HepG2 (cell line): ENCODE measurements at regions not wholly inside any gene's neighbourhood (a gene's known extent, or its start where the extent isn't known, plus 50 kb on each side); places are given as distances from the start of the nearest gene placed in this dataset.

Experiments
- DNMT1 ChIP-seq: sonication (generic); formaldehyde crosslinking; IDR thresholded peaks from 2 replicates; pipeline ENCODE4 v1.5.1; 2020; ENCODE audit warnings: mild to moderate bottlenecking, missing genetic modification reagents
- TEAD2 ChIP-seq: sonication (generic); formaldehyde crosslinking; IDR thresholded peaks from 2 replicates; pipeline ENCODE4 v1.9.0; 2021; ENCODE audit warnings: missing genetic modification reagents
- ZNF121 ChIP-seq: sonication (generic); formaldehyde crosslinking; IDR thresholded peaks from 2 replicates; pipeline ENCODE4 v1.5.0; 2020; ENCODE audit warnings: mild to moderate bottlenecking, missing genetic modification reagents
- ZNF274 ChIP-seq: sonication (generic); formaldehyde crosslinking; IDR thresholded peaks from 2 replicates; pipeline ENCODE4 v1.5.1; 2020; ENCODE audit warnings: mild to moderate bottlenecking, missing genetic modification reagents
- ZNF292 ChIP-seq: sonication (generic); formaldehyde crosslinking; IDR thresholded peaks from 2 replicates; pipeline ENCODE4 v1.8.1; 2022; ENCODE audit warnings: mild to moderate bottlenecking, low read depth, missing genetic modification reagents, borderline replicate concordance
- TF ChIP-seq, protein P1 (sequence below): conservative IDR thresholded peaks from 2 replicates; pipeline ENCODE4 v1.6.1; 2018; ENCODE audit warnings: missing genetic modification reagents

GRCh38 chr12:37546901-37547475 is 769.6 kb upstream of the ALG10B start:
- TF ChIP-seq DNMT1 (CRISPR knock-in tag) (no peak), ZNF292 (no peak), ZNF121 (CRISPR knock-in tag) (no peak), ZNF274 (CRISPR knock-in tag) (no peak), TEAD2 (CRISPR knock-in tag) (no peak)
- TF ChIP-seq, protein P1, sequence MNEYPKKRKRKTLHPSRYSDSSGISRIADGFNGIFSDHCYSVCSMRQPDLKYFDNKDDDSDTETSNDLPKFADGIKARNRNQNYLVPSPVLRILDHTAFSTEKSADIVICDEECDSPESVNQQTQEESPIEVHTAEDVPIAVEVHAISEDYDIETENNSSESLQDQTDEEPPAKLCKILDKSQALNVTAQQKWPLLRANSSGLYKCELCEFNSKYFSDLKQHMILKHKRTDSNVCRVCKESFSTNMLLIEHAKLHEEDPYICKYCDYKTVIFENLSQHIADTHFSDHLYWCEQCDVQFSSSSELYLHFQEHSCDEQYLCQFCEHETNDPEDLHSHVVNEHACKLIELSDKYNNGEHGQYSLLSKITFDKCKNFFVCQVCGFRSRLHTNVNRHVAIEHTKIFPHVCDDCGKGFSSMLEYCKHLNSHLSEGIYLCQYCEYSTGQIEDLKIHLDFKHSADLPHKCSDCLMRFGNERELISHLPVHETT (CRISPR knock-in tag), result no peak
